DMS79 (cell line): ENCODE measurements at regions not wholly inside any gene's neighbourhood (a gene's known extent, or its start where the extent isn't known, plus 50 kb on each side); places are given as distances from the start of the nearest gene placed in this dataset.

Experiments
- DNase-seq: peaks from one replicate; lab custom pipeline; 2025; lab: John Stamatoyannopoulos, UW

GRCh38 chr6:137758661-137759060, 108.4 kb upstream of the TNFAIP3 start:
- DNase-seq, result no peak

DNA sequence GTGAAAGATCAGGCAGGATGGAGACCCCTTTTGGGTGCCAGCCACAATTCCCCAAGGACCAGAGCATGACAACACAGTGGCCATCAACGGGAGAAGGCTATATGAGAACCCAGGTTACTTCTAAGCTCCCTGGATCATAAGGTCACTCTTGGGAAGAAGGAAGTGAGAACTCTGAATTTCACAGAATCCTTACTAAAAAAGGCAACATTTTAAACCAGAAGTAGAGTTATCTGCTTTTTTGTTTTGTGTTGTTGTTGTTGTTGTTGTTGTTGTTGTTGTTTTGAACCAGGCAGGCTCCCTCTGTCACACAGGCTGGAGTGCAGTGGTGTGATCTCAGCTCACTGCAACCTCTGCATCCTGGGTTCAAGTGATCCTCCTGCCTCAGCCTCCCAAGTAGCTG, 107.4 kb upstream of the TNFAIP3 start:
- no peak for DNase-seq

GRCh38 chr6:137761072-137761471, 106.0 kb upstream of the TNFAIP3 start:
- no peak for DNase-seq

DNA sequence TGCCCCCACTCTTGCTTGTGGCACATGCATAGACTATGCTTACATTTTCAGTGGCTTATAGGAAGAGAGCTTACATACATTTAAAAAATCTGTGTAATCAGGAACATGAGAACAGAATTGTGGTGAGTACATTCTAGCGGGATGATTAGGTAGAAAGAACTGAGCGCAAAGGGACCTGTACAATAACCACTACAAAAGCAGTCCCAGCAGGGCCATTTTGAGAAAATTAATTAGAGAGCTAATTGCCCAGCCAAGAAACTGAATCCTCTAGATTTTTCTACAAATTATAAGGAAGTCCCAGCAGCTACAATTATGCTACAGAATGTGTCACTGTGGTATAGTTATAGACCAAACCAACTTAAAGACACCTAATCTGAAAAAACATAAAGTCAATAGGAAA, 105.6 kb upstream of the TNFAIP3 start:
- no peak for DNase-seq

- DNase-seq, result no peak
Observed at GRCh38 chr6:137762168-137763090, 104.6 kb upstream of the TNFAIP3 start.

DNA sequence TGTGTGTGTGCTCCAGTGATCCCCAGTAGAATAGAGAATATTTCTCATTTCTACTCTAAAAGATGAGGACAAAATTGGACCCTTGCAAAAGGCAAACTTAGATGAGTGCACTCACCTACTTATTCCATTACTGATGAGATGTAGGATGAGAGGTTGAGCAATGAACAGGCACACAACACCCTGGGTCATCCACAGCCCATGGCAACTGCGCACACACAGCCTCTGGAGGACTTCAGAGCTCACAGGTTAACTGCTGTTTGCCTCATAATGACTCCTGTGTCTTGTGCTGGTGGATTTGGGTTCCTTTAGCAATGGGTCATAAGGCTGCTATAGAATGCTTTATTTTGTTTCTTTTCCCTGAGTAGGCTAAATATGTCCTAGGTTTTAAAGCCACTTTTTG, 103.6 kb upstream of the TNFAIP3 start:
- DNase-seq, result no peak

GRCh38 chr6:137763886-137764285, 103.2 kb upstream of the TNFAIP3 start:
- DNase-seq, result no peak

DNA sequence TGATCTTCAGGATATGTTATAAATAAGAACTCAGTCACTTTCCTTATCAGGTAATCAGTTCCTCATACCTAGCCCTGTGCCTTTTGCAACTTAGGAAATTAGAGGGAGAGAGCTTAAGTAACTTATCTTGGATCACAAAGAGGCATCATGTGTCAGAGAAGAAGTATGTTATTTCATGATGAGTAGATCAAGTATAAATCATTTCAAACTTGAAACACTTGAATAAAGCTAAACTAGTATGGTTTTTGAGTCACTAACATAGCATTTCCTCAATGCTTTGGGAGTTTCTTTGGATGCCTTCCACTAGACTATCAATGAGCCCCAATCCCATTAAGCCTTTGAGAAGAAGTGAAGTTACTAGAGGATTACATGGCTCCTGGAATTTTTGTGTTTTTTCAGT, 102.6 kb upstream of the TNFAIP3 start:
- no peak for DNase-seq

DNA sequence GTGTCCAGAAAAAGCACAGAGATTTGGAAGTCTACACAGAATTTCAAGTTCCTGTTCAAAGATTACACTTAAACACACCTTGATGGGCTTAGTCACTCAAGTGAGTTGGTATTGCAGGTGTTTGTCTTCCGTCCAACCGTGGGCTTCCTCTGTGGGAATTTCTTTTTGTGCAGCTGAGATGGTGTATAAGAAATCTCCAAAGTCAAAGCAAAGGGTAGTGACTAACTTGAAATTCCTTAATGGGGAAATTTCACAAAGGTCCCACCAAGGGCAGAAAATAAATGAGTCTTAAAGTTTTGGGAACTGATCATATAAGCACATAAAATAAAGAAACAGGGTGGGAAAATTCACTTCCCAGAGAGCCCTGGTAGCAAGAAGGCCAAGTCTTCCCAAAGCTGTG, 102.0 kb upstream of the TNFAIP3 start:
- no peak for DNase-seq

GRCh38 chr6:137766596-137767370, 100.3 kb upstream of the TNFAIP3 start:
- DNase-seq, result no peak

GRCh38 chr6:137767465-137767864, 99.6 kb upstream of the TNFAIP3 start:
- no peak for DNase-seq

DNA sequence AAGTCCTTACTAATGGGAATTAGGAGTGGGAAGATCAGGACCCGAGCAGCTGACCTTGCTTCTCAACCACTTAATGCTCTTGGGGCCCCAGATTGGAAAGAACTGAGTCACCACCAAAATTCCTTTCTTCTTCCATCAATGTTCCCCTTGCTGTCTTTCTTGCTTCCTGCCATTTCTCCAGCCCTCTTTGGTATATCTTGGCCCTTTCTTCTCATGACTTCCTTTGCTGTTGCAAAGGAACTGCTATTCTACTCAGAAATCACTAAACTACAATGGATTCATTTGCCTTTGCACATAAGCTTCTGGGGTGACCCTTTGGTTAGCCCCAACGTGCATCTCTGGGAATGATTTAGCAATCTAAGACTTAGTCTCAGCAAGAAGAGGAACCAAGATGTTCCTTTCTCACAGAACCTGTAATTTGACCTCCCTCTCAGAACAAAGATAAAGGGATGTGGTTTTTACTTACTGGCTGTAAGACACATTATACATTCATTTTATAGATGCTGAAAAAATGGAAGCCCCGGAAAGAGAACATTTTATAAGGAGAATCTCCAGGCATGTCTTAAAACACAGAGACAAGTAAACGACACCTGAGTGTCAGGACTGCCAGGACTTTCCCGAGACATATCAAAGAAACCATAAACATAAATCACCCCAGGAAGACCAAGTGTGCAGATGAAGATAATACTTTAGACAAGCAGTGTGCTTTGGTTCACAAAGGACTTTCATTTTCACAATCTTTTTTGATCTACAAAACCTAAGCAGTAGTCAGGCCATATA, 99.0 kb upstream of the TNFAIP3 start:
- no peak for DNase-seq

- DNase-seq, result no peak
Observed at GRCh38 chr6:137768935-137769334, 98.1 kb upstream of the TNFAIP3 start.

DNA sequence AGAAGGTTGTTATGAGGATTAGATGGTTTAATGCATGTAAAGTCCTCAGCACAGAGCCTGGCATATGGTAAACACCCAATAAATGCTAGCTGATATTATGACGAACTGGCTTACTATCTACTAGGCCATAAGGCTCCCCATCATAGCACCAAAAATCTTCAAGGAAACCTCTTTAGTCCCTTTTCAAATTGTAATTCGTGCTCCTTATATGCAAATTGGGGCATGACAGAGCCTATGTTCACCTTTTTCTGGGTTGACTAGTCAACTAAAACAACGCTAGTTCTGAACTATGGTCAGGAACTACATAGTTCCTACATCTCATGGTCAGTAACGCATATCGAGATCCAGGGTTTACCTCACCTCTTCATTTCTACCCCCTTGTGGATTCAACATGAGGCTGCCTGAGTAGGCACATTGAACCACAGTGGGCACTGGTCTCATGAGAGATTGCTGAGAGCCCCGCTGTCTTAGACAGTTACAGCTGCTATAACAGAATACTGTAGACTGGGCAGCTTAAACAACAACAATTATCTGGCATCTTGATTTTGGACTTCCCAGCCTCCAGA, 97.2 kb upstream of the TNFAIP3 start:
- DNase-seq, result no peak

GRCh38 chr6:137772541-137773250, 94.4 kb upstream of the TNFAIP3 start:
- no peak for DNase-seq

- DNase-seq, result no peak
Observed at GRCh38 chr6:137775227-137775626, 91.8 kb upstream of the TNFAIP3 start.

- no peak for DNase-seq
Observed at GRCh38 chr6:137775720-137776119, 91.3 kb upstream of the TNFAIP3 start.

- no peak for DNase-seq
Observed at GRCh38 chr6:137776256-137776655, 90.8 kb upstream of the TNFAIP3 start.

- DNase-seq, result no peak
Observed at GRCh38 chr6:137776786-137777686, 90.0 kb upstream of the TNFAIP3 start.

DNA sequence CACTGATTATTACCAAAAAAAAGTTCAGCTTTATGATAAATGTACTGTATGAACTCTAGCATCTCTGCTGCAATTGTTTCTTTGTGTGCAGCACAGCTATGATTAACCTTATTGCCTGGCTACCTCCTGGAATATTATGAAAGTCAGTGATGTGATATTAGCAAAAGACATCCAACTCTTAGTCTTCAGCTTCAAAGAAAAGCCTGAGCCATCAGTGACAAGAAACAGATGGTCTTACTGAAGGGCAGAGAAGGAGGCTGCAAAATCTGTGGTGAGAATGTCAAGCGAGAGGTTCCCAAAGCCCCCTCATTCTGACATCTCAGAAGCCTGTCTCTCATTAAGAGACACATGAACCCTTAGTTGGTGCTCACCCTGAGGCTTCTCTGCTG, 89.4 kb upstream of the TNFAIP3 start:
- no peak for DNase-seq
